ENCODE measurements at regions not wholly inside any gene's neighbourhood (a gene's known extent, or its start where the extent isn't known, plus 50 kb on each side); places are given as distances from the start of the nearest gene placed in this dataset.

DNA sequence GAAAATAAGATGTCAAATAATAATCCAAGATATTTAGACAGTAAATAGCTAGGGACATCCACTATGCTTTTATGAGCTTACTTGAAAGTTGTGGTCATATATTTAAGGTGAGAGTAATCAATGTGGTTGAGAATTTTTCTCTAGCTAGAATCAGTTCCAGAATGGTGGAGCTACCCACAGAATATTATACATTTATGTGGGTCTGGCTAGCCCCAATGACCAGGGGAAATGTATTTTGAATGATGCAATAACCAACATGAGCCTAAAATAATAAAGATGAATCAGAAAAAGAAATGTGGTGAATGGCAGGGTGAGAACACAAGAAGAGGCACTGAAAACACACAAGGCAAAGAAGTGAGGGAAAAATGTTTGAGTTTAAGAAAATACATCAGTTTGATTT is 325.7 kb downstream of the TBC1D32 start:
- no peak for TF ChIP-seq POLR2A (IDR thresholded peaks at IDR 0.05)
- no peak for TF ChIP-seq CTCF (IDR thresholded peaks at IDR 0.05)

Data from heart left ventricle (tissue), 13 donors.